ENCODE measurements at regions not wholly inside any gene's neighbourhood (a gene's known extent, or its start where the extent isn't known, plus 50 kb on each side); places are given as distances from the start of the nearest gene placed in this dataset.
"Not testable (repeated sequence)": the region's sequence is repeated elsewhere in the genome, so short reads cannot be mapped to it uniquely, and the experiment has no call there.

DNA sequence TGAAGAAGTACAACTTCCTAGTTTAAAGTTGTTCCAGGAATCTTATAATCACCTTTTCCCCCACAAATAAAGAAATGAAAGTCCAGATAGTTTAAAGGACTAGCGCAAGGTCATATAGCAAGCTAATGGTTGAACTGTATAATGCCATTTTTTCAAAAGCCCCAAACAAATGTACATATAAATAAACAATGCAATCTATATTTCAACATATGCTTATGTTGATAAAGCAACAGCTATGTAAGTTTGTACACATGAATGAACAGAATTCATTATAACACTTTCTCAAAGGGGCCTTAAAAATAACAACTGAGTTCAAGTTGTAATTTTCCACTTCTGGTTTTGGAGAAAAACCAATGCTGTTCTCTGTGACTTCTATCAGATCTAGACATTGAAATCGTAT, 1628.6 kb downstream of the CDH8 start:
- TF ChIP-seq, protein P1, sequence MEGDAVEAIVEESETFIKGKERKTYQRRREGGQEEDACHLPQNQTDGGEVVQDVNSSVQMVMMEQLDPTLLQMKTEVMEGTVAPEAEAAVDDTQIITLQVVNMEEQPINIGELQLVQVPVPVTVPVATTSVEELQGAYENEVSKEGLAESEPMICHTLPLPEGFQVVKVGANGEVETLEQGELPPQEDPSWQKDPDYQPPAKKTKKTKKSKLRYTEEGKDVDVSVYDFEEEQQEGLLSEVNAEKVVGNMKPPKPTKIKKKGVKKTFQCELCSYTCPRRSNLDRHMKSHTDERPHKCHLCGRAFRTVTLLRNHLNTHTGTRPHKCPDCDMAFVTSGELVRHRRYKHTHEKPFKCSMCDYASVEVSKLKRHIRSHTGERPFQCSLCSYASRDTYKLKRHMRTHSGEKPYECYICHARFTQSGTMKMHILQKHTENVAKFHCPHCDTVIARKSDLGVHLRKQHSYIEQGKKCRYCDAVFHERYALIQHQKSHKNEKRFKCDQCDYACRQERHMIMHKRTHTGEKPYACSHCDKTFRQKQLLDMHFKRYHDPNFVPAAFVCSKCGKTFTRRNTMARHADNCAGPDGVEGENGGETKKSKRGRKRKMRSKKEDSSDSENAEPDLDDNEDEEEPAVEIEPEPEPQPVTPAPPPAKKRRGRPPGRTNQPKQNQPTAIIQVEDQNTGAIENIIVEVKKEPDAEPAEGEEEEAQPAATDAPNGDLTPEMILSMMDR (conservative IDR thresholded peaks at IDR 0.05; ENCODE audit: low read depth, low read length): no peak
- DNase-seq (ENCODE audit: low read depth): no peak
- H3K4me3 ChIP-seq (ENCODE audit: low read length): no peak overlapping the region

DNA sequence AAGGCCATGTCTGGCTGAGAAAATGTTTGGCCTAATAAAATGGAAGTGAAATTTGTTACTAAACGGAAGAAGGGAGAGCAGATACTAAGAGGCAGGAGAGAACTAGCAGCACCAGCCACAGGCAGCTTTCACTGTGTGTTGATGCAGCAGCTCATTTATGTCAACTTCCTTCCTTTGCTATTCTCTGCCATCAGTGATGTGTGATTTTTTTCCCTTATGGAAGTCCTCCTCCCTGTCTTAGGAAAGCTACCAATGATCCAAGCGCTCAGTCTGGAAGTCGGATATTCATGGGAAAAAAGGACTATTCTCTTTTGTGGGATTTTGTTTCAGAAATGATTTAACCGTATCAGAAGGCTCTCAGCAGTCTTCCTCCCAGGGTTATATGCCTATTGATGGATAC, 1629.2 kb downstream of the CDH8 start:
- DNase-seq (ENCODE audit: low read depth): no peak
- H3K4me3 ChIP-seq (ENCODE audit: low read length): no peak overlapping the region
- TF ChIP-seq, protein P1 (conservative IDR thresholded peaks at IDR 0.05; ENCODE audit: low read depth, low read length): no peak

DNA sequence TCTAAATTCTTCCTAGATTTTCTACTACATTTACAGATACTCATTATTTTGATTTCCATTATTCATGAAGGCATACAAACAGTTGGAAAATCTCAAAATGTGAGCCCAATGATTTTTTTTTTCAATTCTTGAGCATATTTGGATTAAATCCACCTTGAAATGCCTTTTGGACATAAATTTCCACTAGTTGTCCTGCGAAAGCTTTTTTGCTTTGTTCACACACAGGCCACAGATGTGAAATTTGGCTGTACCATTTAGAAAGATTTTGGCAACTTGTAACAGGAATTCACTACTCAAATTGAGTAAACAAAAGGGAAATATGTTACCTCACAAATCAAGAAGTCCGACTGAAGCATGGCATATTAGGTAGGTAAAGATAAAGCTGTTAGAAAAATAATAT, 1631.0 kb downstream of the CDH8 start:
- H3K4me3 ChIP-seq (ENCODE audit: low read length): no peak overlapping the region
- TF ChIP-seq, protein P1 (conservative IDR thresholded peaks at IDR 0.05; ENCODE audit: low read depth, low read length): no peak
- no peak for DNase-seq (ENCODE audit: low read depth)

GRCh38 chr16:60404401-60404800, 1631.8 kb downstream of the CDH8 start:
- no peak overlapping the region for H3K4me3 ChIP-seq (ENCODE audit: low read length)
- peak; percentile 46 for DNase-seq (ENCODE audit: low read depth)
- TF ChIP-seq, protein P1 (conservative IDR thresholded peaks at IDR 0.05; ENCODE audit: low read depth, low read length): no peak

- H3K4me3 ChIP-seq (ENCODE audit: low read length); DNase-seq (ENCODE audit: low read depth): not testable (repeated sequence)
Measured at GRCh38 chr16:60402941-60403340, 1633.3 kb downstream of the CDH8 start.

GRCh38 chr16:60392380-60392779, 1643.9 kb downstream of the CDH8 start:
- no peak for DNase-seq (ENCODE audit: low read depth)

GRCh38 chr16:60371591-60371990, 1637.5 kb upstream of the GOT2 start:
- TF ChIP-seq, protein P1 (conservative IDR thresholded peaks at IDR 0.05; ENCODE audit: low read depth, low read length): no peak
- no peak overlapping the region for H3K4me3 ChIP-seq (ENCODE audit: low read length)
- DNase-seq (ENCODE audit: low read depth): no peak

More at GRCh38 chr16:60392380-60392779, 1643.9 kb downstream of the CDH8 start:
- no peak overlapping the region for H3K4me3 ChIP-seq (ENCODE audit: low read length)
- TF ChIP-seq, protein P1 (conservative IDR thresholded peaks at IDR 0.05; ENCODE audit: low read depth, low read length): no peak

DNA sequence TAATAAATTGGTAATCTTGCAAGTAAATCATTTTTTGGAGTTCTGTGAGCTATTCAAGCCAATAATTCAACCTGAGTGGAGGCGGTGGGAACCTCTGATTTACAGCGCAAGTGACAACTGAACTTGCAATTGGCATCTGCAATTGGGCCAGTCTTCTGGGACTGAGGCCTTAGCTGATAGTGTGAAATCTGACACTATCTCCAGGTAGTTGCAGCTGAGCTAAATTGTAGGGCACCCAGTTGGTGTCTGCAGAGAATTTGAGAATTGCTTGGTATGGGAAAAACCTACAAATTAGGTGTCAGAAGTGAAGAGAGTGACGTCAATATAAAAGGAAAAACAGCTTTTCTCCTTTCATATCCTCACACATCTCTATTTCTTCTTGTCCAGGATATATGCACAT, 1633.6 kb upstream of the GOT2 start:
- TF ChIP-seq, protein P1 (conservative IDR thresholded peaks at IDR 0.05; ENCODE audit: low read depth, low read length): no peak
- no peak for DNase-seq (ENCODE audit: low read depth)
- H3K4me3 ChIP-seq (ENCODE audit: low read length): no peak overlapping the region
